ENCODE measurements at regions not wholly inside any gene's neighbourhood (a gene's known extent, or its start where the extent isn't known, plus 50 kb on each side); places are given as distances from the start of the nearest gene placed in this dataset.

- Mint-ChIP-seq H3K27ac (no peak overlapping the region), H3K9me3 (no peaks in the 10 kb centered on the region), H3K27me3 (peaks cover 40% of the 10 kb centered on the region), H3K4me1 (ENCODE audit: unreplicated experiment) (peaks cover 4% of the 10 kb centered on the region), H3K4me3 (no peak overlapping the region), H3K36me3 (no peaks in the 10 kb centered on the region)
- no peak for DNase-seq (ENCODE audit: extremely low spot score, unreplicated experiment)
- no peak for TF ChIP-seq CTCF (conservative IDR thresholded peaks at IDR 0.05)
Observed at GRCh38 chr17:33551075-33551474, 258.0 kb upstream of the ASIC2 start.

- no peak overlapping the region for H3K27ac Mint-ChIP-seq
- no peak for DNase-seq (ENCODE audit: extremely low spot score, unreplicated experiment)
- H3K9me3 Mint-ChIP-seq, result no peaks in the 10 kb centered on the region
- peaks cover 4% of the 10 kb centered on the region for H3K4me1 Mint-ChIP-seq (ENCODE audit: unreplicated experiment)
- H3K27me3 Mint-ChIP-seq, result peaks cover 36% of the 10 kb centered on the region
- TF ChIP-seq CTCF (conservative IDR thresholded peaks at IDR 0.05), result no peak
- no peaks in the 10 kb centered on the region for H3K36me3 Mint-ChIP-seq
- H3K4me3 Mint-ChIP-seq, result no peak overlapping the region
Observed at GRCh38 chr17:33551911-33552310, 258.8 kb upstream of the ASIC2 start.

GRCh38 chr17:33560165-33560564 is 267.1 kb upstream of the ASIC2 start:
- Mint-ChIP-seq H3K9me3 (peaks cover 7% of the 10 kb centered on the region), H3K4me3 (no peak overlapping the region), H3K27me3 (peaks cover 20% of the 10 kb centered on the region), H3K4me1 (ENCODE audit: unreplicated experiment) (no peaks in the 10 kb centered on the region), H3K27ac (no peak overlapping the region), H3K36me3 (no peaks in the 10 kb centered on the region)
- TF ChIP-seq CTCF (conservative IDR thresholded peaks at IDR 0.05), result no peak
- DNase-seq (ENCODE audit: extremely low spot score, unreplicated experiment), result no peak

GRCh38 chr17:33560871-33561270 is 267.8 kb upstream of the ASIC2 start:
- Mint-ChIP-seq H3K9me3 (peaks cover 8% of the 10 kb centered on the region), H3K27ac (no peak overlapping the region), H3K4me1 (ENCODE audit: unreplicated experiment) (no peaks in the 10 kb centered on the region), H3K4me3 (no peak overlapping the region), H3K36me3 (no peaks in the 10 kb centered on the region), H3K27me3 (peaks cover 26% of the 10 kb centered on the region)
- no peak for TF ChIP-seq CTCF (conservative IDR thresholded peaks at IDR 0.05)
- no peak for DNase-seq (ENCODE audit: extremely low spot score, unreplicated experiment)

DNA sequence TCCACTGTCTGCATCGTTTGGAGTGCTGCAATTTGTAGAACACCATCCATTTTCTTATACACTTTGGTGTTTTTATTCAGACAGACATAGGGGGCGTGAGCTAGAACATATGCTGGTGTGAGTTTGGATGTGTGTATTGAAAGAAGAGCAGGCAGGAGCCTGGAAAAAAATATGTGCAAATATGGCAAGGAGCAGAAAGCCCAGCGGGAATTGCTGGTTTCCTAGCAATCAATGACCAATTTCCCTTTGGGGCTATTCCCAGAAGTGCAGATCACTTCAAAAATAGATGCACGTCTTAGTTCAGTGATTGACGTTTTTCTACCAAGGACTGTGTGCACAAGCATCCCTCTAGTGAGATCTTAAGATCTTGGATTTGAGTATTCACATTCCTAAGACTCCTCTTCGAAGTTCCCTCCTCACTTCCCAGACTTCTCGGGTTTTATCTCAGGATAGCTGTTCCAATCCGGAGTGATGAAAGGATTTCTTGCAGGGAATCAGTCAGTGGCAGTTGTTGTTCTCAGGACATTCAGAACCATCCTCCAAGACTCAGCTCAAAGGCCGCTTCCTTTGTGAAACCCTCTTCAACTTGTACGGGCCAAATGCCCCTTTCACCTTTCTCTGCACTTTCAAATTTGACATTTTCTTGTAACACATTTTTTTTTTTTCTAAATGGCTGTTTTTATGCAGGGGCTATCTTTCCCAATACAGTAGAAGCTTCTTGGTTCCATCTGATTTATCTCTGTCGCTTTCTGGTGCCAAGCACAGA is 268.7 kb upstream of the ASIC2 start:
- Mint-ChIP-seq H3K27me3 (peaks cover 34% of the 10 kb centered on the region), H3K4me1 (ENCODE audit: unreplicated experiment) (no peaks in the 10 kb centered on the region), H3K9me3 (peaks cover 11% of the 10 kb centered on the region), H3K27ac (no peak overlapping the region), H3K4me3 (no peak overlapping the region), H3K36me3 (no peaks in the 10 kb centered on the region)
- TF ChIP-seq CTCF (conservative IDR thresholded peaks at IDR 0.05), result no peak
- DNase-seq (ENCODE audit: extremely low spot score, unreplicated experiment), result no peak
